Stromal cell of bone marrow (primary cell): ENCODE measurements at regions not wholly inside any gene's neighbourhood (a gene's known extent, or its start where the extent isn't known, plus 50 kb on each side); places are given as distances from the start of the nearest gene placed in this dataset.
"Not testable (repeated sequence)": the region's sequence is repeated elsewhere in the genome, so short reads cannot be mapped to it uniquely, and the experiment has no call there.

Experiments used
- DNase-seq: peaks from one replicate; pipeline ENCODE4 v3.0.0-alpha.2; 2012; ENCODE audit warnings: low read depth

- no peak for DNase-seq
Observed at GRCh38 chr2:193861557-193861956, 1666.8 kb upstream of the TMEFF2 start.

GRCh38 chr2:193847991-193848390 is 1653.3 kb upstream of the TMEFF2 start:
- no peak for DNase-seq

GRCh38 chr2:193847130-193847529 is 1652.4 kb upstream of the TMEFF2 start:
- DNase-seq = peak; percentile 37

GRCh38 chr2:193845604-193846003 is 1650.9 kb upstream of the TMEFF2 start:
- DNase-seq = no peak

GRCh38 chr2:193843675-193844074 is 1648.9 kb upstream of the TMEFF2 start:
- no peak for DNase-seq

- no peak for DNase-seq
Observed at GRCh38 chr2:193841384-193842150, 1646.8 kb upstream of the TMEFF2 start.

- DNase-seq = peak; percentile 67
Observed at GRCh38 chr2:193837111-193837738, 1642.5 kb upstream of the TMEFF2 start.

- not testable (repeated sequence) for DNase-seq
Observed at GRCh38 chr2:193836424-193837006, 1641.8 kb upstream of the TMEFF2 start.

- not testable (repeated sequence) for DNase-seq
Observed at GRCh38 chr2:193833895-193834294, 1639.2 kb upstream of the TMEFF2 start.

GRCh38 chr2:193824474-193824873 is 1629.7 kb upstream of the TMEFF2 start:
- DNase-seq = peak; percentile 65

- DNase-seq = no peak
Observed at GRCh38 chr2:193818801-193819499, 1624.2 kb upstream of the TMEFF2 start.

GRCh38 chr2:193816008-193816407 is 1621.3 kb upstream of the TMEFF2 start:
- no peak for DNase-seq

GRCh38 chr2:193810533-193810932 is 1615.8 kb upstream of the TMEFF2 start:
- no peak for DNase-seq

- DNase-seq = no peak
Observed at GRCh38 chr2:193808877-193809276, 1614.1 kb upstream of the TMEFF2 start.

GRCh38 chr2:193806088-193806774 is 1611.5 kb upstream of the TMEFF2 start:
- DNase-seq = no peak

- no peak for DNase-seq
Observed at GRCh38 chr2:193796847-193797246, 1602.1 kb upstream of the TMEFF2 start.

GRCh38 chr2:193793914-193794313 is 1599.2 kb upstream of the TMEFF2 start:
- DNase-seq = no peak

- DNase-seq = peak; percentile 22
Observed at GRCh38 chr2:193783681-193784080, 1588.9 kb upstream of the TMEFF2 start.

GRCh38 chr2:193778293-193778692 is 1583.6 kb upstream of the TMEFF2 start:
- no peak for DNase-seq

GRCh38 chr2:193776988-193777387 is 1582.3 kb upstream of the TMEFF2 start:
- DNase-seq = no peak

- no peak for DNase-seq
Observed at GRCh38 chr2:193774166-193774565, 1579.4 kb upstream of the TMEFF2 start.

GRCh38 chr2:193751299-193751698 is 1556.6 kb upstream of the TMEFF2 start:
- no peak for DNase-seq
